ENCODE measurements at regions not wholly inside any gene's neighbourhood (a gene's known extent, or its start where the extent isn't known, plus 50 kb on each side); places are given as distances from the start of the nearest gene placed in this dataset.

DNA sequence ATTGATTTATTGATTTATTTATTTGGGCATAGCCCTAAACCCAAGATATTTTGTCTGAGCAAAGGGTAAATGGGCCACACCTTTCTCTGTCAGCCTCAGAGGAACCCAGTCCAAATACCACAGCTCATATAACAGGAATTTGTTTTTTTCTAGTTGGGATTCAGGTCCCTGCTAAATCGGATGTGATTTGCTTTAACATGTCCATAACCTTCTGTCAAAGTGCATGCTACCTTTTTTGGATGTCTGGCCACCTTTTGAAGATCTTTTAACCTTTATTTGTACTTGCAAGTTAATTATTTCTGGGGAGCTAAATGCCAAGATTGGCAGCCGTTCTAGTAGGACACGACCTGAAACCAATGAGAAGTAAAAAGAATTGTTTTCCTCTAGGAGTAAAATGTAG is 303.2 kb upstream of the UBE2E3 start:
- TF ChIP-seq, protein P1, sequence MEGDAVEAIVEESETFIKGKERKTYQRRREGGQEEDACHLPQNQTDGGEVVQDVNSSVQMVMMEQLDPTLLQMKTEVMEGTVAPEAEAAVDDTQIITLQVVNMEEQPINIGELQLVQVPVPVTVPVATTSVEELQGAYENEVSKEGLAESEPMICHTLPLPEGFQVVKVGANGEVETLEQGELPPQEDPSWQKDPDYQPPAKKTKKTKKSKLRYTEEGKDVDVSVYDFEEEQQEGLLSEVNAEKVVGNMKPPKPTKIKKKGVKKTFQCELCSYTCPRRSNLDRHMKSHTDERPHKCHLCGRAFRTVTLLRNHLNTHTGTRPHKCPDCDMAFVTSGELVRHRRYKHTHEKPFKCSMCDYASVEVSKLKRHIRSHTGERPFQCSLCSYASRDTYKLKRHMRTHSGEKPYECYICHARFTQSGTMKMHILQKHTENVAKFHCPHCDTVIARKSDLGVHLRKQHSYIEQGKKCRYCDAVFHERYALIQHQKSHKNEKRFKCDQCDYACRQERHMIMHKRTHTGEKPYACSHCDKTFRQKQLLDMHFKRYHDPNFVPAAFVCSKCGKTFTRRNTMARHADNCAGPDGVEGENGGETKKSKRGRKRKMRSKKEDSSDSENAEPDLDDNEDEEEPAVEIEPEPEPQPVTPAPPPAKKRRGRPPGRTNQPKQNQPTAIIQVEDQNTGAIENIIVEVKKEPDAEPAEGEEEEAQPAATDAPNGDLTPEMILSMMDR (IDR thresholded peaks at IDR 0.05; ENCODE audit: insufficient read depth, low read length, poor library complexity, severe bottlenecking), result no peak
- TF ChIP-seq EZH2phosphoT487 (conservative IDR thresholded peaks at IDR 0.05; ENCODE audit: low read length), result no peak

Measured in SU-DHL-6 (cell line).